Mesendoderm (in vitro differentiated cells): ENCODE measurements at regions not wholly inside any gene's neighbourhood (a gene's known extent, or its start where the extent isn't known, plus 50 kb on each side); places are given as distances from the start of the nearest gene placed in this dataset.

Experiments
- DNase-seq: peaks from one replicate; pipeline ENCODE4 v3.0.0; 2013
- H2AK5ac ChIP-seq: 2 replicates; pipeline ENCODE4 v1.6.1; 2013; ENCODE audit warnings: low read length, inconsistent platforms
- H2BK120ac ChIP-seq: 2 replicates; pipeline ENCODE4 v1.6.1; 2013; ENCODE audit warnings: low read depth, mild to moderate bottlenecking, low read length, moderate library complexity, mixed read lengths
- H2BK15ac ChIP-seq: replicated peaks from 2 replicates; pipeline ENCODE4 v1.6.1; 2013; ENCODE audit warnings: low read depth, mild to moderate bottlenecking, moderate library complexity
- H2BK5ac ChIP-seq: 2 replicates; pipeline ENCODE4 v1.6.1; 2013; ENCODE audit warnings: low read length, inconsistent platforms
- H3K18ac ChIP-seq: 2 replicates; pipeline ENCODE4 v1.6.1; 2013; ENCODE audit warnings: mild to moderate bottlenecking, low read length, mixed read lengths
- H3K23ac ChIP-seq: one replicate; pipeline ENCODE4 v1.6.1; 2013; ENCODE audit warnings: low read length
- H3K27ac ChIP-seq: 2 replicates; pipeline ENCODE4 v1.5.1; 2013; ENCODE audit warnings: low read depth, mild to moderate bottlenecking, inconsistent platforms, low read length, moderate library complexity
- H3K27me3 ChIP-seq: 2 replicates; pipeline ENCODE4 v1.6.1; 2013; ENCODE audit warnings: low read length, control low read depth, mild to moderate bottlenecking, inconsistent platforms; ENCODE audit not compliant: insufficient read depth, poor library complexity
- H3K36me3 ChIP-seq: 2 replicates; pipeline ENCODE4 v1.6.1; 2013; ENCODE audit warnings: low read length, inconsistent platforms; ENCODE audit not compliant: control insufficient read depth, insufficient read depth
- H3K4ac ChIP-seq: one replicate; pipeline ENCODE4 v1.6.1; 2013; ENCODE audit warnings: low read depth, mild to moderate bottlenecking, low read length, moderate library complexity
- H3K4me1 ChIP-seq: 2 replicates; pipeline ENCODE4 v1.6.1; 2013; ENCODE audit warnings: low read depth, low read length, inconsistent platforms; ENCODE audit not compliant: control insufficient read depth
- H3K4me2 ChIP-seq: 2 replicates; pipeline ENCODE4 v1.6.1; 2013; ENCODE audit warnings: low read length
- H3K4me3 ChIP-seq: 2 replicates; pipeline ENCODE4 v1.5.1; 2013; ENCODE audit warnings: mild to moderate bottlenecking, low read length
- H3K56ac ChIP-seq: one replicate; pipeline ENCODE4 v1.6.1; 2013; ENCODE audit warnings: low read length
- H3K79me1 ChIP-seq: 2 replicates; pipeline ENCODE4 v1.6.1; 2013; ENCODE audit warnings: low read length, inconsistent platforms
- H3K79me2 ChIP-seq: 2 replicates; pipeline ENCODE4 v1.6.1; 2013; ENCODE audit warnings: mild to moderate bottlenecking, low read length; ENCODE audit not compliant: control insufficient read depth, insufficient read depth
- H3K9ac ChIP-seq: 2 replicates; pipeline ENCODE4 v1.6.1; 2013; ENCODE audit warnings: low read length, inconsistent platforms
- H4K5ac ChIP-seq: one replicate; pipeline ENCODE4 v1.6.1; 2013; ENCODE audit warnings: low read length
- H4K8ac ChIP-seq: one replicate; pipeline ENCODE4 v1.6.1; 2013; ENCODE audit warnings: low read depth, mild to moderate bottlenecking, control low read depth, low read length, moderate library complexity
- WGBS: extraction: QIAGEN DNeasy Blood & Tissue Kit; methylation state at CpG from one replicate; pipeline ENCODE4 v1.1.7; 2013; ENCODE audit warnings: low lambda C conversion rate, missing lambda C conversion rate; ENCODE audit not compliant: insufficient coverage; ENCODE audit errors: extremely low coverage; 5-methylcytosine and 5-hydroxymethylcytosine counted together

DNA sequence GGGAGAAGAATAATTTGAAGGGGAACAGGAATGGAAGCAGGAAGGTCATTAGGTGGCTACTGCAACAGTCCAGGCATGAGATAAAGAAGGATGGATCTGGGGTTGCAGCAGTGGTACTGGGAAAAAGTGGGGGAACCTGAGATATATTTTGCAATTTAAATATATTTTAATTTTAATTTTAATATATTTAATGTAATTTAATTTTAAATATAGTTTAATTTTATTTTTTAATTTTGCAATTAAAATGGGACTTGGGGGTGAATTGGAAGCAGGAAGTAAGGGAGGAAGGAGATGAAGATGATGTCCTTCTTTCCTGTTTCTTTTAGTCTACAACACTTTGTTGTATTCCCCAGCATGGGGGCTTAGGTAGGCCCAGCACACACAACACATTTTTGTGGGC, 369.8 kb downstream of the GADD45G start:
- Histone ChIP-seq H4K5ac (no peak overlapping the region), H3K9ac (no peak overlapping the region), H2AK5ac (no peak overlapping the region), H3K36me3 (no peaks in the 10 kb centered on the region), H4K8ac (no peak overlapping the region), H3K27me3 (no peaks in the 10 kb centered on the region), H3K79me1 (no peaks in the 10 kb centered on the region), H2BK15ac (no peak overlapping the region), H2BK120ac (no peak overlapping the region), H2BK5ac (no peak overlapping the region), H3K23ac (no peak overlapping the region), H3K4me3 (no peak overlapping the region), H3K18ac (no peak overlapping the region), H3K4me1 (no peaks in the 10 kb centered on the region), H3K79me2 (no peaks in the 10 kb centered on the region), H3K4me2 (no peak overlapping the region), H3K27ac (no peak overlapping the region), H3K4ac (no peak overlapping the region), H3K56ac (no peak overlapping the region)
- DNase-seq, result no peak

DNA sequence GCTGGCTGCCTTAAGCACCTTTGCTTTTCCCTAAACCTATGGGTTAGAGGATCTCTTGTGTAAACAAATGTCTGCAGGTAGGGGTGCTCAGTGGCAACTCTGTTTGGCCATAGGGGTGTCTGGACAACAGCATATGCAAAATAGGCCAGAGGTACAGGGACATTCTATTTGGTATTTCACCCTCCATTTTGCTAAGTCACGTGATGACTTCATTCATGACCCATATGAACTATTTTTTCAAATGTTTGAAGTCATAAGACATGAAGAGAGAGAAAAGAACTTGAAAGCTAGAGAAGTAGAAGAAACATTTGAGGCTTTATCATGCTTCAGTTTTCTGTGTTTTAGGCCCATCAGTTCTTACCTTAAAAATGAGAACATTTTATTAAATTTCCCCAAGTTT, 370.2 kb downstream of the GADD45G start:
- no peak overlapping the region for H3K23ac ChIP-seq
- H3K9ac ChIP-seq, result no peak overlapping the region
- H3K79me1 ChIP-seq, result no peaks in the 10 kb centered on the region
- no peak overlapping the region for H2BK15ac ChIP-seq
- no peak overlapping the region for H4K8ac ChIP-seq
- no peak overlapping the region for H2BK120ac ChIP-seq
- no peak overlapping the region for H3K4me2 ChIP-seq
- no peak overlapping the region for H2BK5ac ChIP-seq
- no peaks in the 10 kb centered on the region for H3K79me2 ChIP-seq
- H3K4me1 ChIP-seq, result no peaks in the 10 kb centered on the region
- H4K5ac ChIP-seq, result no peak overlapping the region
- no peak overlapping the region for H3K27ac ChIP-seq
- no CpG with 5 or more reads among the region's 1 CpG for WGBS
- H3K27me3 ChIP-seq, result no peaks in the 10 kb centered on the region
- no peak overlapping the region for H3K56ac ChIP-seq
- DNase-seq, result no peak
- no peak overlapping the region for H3K18ac ChIP-seq
- H3K36me3 ChIP-seq, result no peaks in the 10 kb centered on the region
- H3K4ac ChIP-seq, result no peak overlapping the region
- H2AK5ac ChIP-seq, result no peak overlapping the region
- no peak overlapping the region for H3K4me3 ChIP-seq

DNA sequence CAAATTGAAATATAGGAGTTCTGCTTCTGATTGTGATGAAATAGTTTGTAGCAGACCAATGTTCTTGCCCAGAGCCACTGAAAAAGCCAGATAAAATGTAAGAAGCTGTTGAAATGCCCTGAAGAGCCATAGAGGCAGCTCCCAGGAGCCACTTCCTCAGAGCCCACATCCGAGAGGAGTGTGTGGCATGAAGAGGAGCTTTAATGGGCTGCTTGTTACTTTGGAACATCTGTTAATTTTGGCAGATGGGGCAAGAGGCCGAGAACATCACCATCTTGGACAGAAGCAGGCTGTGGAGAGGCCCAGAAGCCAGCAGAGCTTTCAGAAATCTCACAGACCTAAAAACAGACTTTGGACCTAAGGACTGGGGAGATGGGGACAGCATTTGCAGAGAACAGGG, 370.8 kb downstream of the GADD45G start:
- Histone ChIP-seq H3K23ac (no peak overlapping the region), H3K27me3 (no peaks in the 10 kb centered on the region), H3K36me3 (no peaks in the 10 kb centered on the region), H3K4me1 (no peaks in the 10 kb centered on the region), H3K18ac (no peak overlapping the region), H3K4me2 (no peak overlapping the region), H4K5ac (no peak overlapping the region), H3K79me2 (no peaks in the 10 kb centered on the region), H3K4me3 (no peak overlapping the region), H2BK5ac (no peak overlapping the region), H3K79me1 (no peaks in the 10 kb centered on the region), H2BK120ac (no peak overlapping the region), H4K8ac (no peak overlapping the region), H2AK5ac (no peak overlapping the region), H3K27ac (no peak overlapping the region), H2BK15ac (no peak overlapping the region), H3K9ac (no peak overlapping the region), H3K56ac (no peak overlapping the region), H3K4ac (no peak overlapping the region)
- no CpG with 5 or more reads among the region's 2 CpGs for WGBS
- DNase-seq, result no peak

DNA sequence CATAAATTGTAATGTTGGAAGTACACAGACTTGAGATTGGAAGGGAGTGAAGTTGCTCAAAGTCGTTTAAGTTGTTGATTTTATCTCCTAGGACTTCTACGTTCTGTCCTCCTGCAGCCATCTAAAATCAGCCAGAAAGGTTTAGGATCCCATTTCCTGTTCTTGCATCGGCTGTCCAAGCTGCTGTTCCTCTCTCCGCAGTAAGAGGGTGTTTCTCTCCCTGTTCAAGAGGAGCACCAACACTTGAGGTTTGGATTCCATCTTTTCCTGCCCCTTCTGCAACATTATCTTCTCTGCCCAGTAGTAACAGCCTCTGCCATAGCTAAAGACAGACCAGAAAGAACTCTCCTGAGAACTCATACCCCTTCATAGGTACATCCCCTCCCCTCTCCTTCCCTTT, 373.4 kb downstream of the GADD45G start:
- no peaks in the 10 kb centered on the region for H3K79me1 ChIP-seq
- H2BK15ac ChIP-seq, result no peak overlapping the region
- no CpG with 5 or more reads among the region's 4 CpGs for WGBS
- no peak overlapping the region for H3K4ac ChIP-seq
- no peak overlapping the region for H3K4me2 ChIP-seq
- no peak overlapping the region for H3K4me3 ChIP-seq
- H3K18ac ChIP-seq, result no peak overlapping the region
- H3K56ac ChIP-seq, result no peak overlapping the region
- no peak overlapping the region for H4K8ac ChIP-seq
- H3K4me1 ChIP-seq, result no peaks in the 10 kb centered on the region
- H3K27ac ChIP-seq, result no peak overlapping the region
- no peak overlapping the region for H3K23ac ChIP-seq
- no peaks in the 10 kb centered on the region for H3K36me3 ChIP-seq
- H3K9ac ChIP-seq, result no peak overlapping the region
- no peak overlapping the region for H2BK5ac ChIP-seq
- no peaks in the 10 kb centered on the region for H3K79me2 ChIP-seq
- DNase-seq, result peak; percentile 79
- H4K5ac ChIP-seq, result no peak overlapping the region
- H3K27me3 ChIP-seq, result no peaks in the 10 kb centered on the region
- H2AK5ac ChIP-seq, result no peak overlapping the region
- no peak overlapping the region for H2BK120ac ChIP-seq

DNA sequence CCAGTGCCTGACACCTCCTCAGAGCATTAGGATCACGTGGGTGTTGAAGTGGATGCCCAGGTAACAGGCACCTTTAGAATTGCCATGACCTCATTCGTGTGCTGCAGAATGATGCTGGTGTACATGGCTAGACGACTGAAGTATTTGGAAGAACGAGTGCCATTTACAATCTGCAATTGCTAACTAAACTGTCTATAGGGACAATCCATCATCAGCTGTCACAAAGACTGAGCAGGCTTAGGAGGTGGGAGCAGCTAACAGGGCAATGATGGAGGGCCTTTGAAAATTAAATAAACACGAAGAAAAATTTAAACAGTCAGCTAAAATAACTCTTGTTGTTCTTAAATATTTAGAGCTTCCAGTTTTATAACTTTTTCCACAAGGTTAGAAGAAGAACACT, 375.8 kb downstream of the GADD45G start:
- H2BK5ac ChIP-seq, result no peak overlapping the region
- WGBS, result no CpG with 5 or more reads among the region's 5 CpGs

DNA sequence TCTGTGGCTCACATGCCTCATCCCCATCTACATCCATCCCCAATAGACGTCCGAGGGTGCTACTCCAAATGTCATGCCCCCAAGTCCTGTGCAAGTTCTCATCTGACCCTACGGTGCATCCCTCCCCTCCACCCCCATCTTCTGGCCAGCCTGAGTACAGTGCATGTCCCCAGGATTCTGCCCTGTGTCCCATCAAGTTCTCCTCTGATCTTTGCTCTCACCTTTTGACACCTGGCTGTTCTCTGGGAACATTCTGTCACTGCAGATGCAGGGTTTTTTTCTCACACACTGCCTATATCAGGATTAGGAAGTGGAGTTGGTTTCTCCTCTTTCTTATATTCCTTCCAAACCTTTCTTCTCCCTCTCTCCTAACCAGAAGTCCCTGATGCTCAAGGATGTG, 377.2 kb downstream of the GADD45G start:
- no peak overlapping the region for H3K23ac ChIP-seq
- H3K36me3 ChIP-seq, result no peaks in the 10 kb centered on the region
- DNase-seq, result no peak
- no peak overlapping the region for H3K56ac ChIP-seq
- H3K4ac ChIP-seq, result no peak overlapping the region
- H3K18ac ChIP-seq, result no peak overlapping the region
- H3K4me2 ChIP-seq, result no peak overlapping the region
- WGBS, result no CpG with 5 or more reads among the region's 3 CpGs
- H3K79me1 ChIP-seq, result no peaks in the 10 kb centered on the region
- H2BK120ac ChIP-seq, result no peak overlapping the region
- no peaks in the 10 kb centered on the region for H3K27me3 ChIP-seq
- H4K8ac ChIP-seq, result no peak overlapping the region
- no peaks in the 10 kb centered on the region for H3K4me1 ChIP-seq
- H2AK5ac ChIP-seq, result no peak overlapping the region
- no peak overlapping the region for H2BK5ac ChIP-seq
- H3K9ac ChIP-seq, result no peak overlapping the region
- H3K4me3 ChIP-seq, result no peak overlapping the region
- H3K79me2 ChIP-seq, result no peaks in the 10 kb centered on the region
- no peak overlapping the region for H4K5ac ChIP-seq
- no peak overlapping the region for H3K27ac ChIP-seq
- no peak overlapping the region for H2BK15ac ChIP-seq

More for the DNA sequence above, 375.8 kb downstream of the GADD45G start:
- Histone ChIP-seq H2AK5ac (no peak overlapping the region), H4K5ac (no peak overlapping the region), H4K8ac (no peak overlapping the region), H3K4me1 (no peaks in the 10 kb centered on the region), H3K4me2 (no peak overlapping the region), H3K79me2 (no peaks in the 10 kb centered on the region), H3K18ac (no peak overlapping the region), H3K36me3 (no peaks in the 10 kb centered on the region), H3K56ac (no peak overlapping the region), H3K79me1 (no peaks in the 10 kb centered on the region), H3K23ac (no peak overlapping the region), H3K9ac (no peak overlapping the region), H3K27me3 (no peaks in the 10 kb centered on the region), H2BK120ac (no peak overlapping the region), H3K4me3 (no peak overlapping the region), H3K4ac (no peak overlapping the region), H3K27ac (no peak overlapping the region), H2BK15ac (no peak overlapping the region)
- no peak for DNase-seq
